ENCODE measurements at regions not wholly inside any gene's neighbourhood (a gene's known extent, or its start where the extent isn't known, plus 50 kb on each side); places are given as distances from the start of the nearest gene placed in this dataset.
A peak's percentile ranks its signal among the peaks of the same experiment; 100 is the strongest.

DNA sequence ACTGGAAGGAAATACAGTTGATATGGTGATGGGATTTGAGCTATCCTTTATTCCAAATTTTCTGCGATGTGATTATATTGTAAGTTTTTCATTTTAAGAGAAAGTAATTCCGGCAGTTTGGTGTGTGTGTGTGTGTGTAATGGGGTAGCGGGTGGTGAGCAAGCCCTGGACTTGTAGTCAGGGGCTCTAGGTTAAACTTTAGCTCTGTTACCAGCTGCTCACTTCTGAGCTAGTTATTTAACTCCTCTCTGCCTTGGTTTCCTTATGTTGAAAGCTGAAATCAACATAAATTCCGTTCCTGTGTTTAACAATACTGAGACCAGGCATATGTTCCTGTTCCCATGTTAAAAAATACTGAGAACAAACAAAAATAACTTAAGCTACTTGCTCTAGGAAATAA, 174.1 kb upstream of the CASK start:
- H3K9me3 ChIP-seq (ENCODE audit: control insufficient read depth in 1 of 2, insufficient read depth in 1 of 2, low read length in 2 of 2): no peaks in the 10 kb centered on the region
- ChIA-PET POLR2A (interaction anchor here (1.0 kb wide), 1 partner anchor 250 kb away, joined by 3 read pairs; no protein-coding TSS in a partner anchor), CTCF (interaction anchor here (1.7 kb wide), 1 partner anchor 8 kb away, joined by 4 read pairs; no protein-coding TSS in a partner anchor)
- H3K36me3 ChIP-seq (ENCODE audit: insufficient read depth, low read length): no peaks in the 10 kb centered on the region
- Mint-ChIP-seq H3K4me1 (ENCODE audit: low read depth) (peaks cover 7% of the 10 kb centered on the region), H3K4me3 (no peak overlapping the region), H3K27me3 (no peaks in the 10 kb centered on the region), H3K9me3 (no peaks in the 10 kb centered on the region), H3K27ac (no peak overlapping the region), H3K36me3 (ENCODE audit: low read depth) (no peaks in the 10 kb centered on the region)
- no peak overlapping the region for H3K4me3 ChIP-seq (ENCODE audit: low read length)
- intact Hi-C loops (cut with DNase I, micrococcal nuclease): no loop called here
- peaks cover 3% of the 10 kb centered on the region for H3K4me1 ChIP-seq (ENCODE audit: insufficient read depth, low read length)
- DNase-seq (no peak), ATAC-seq (ENCODE audit: poor library complexity) (no peak)
- TF ChIP-seq, protein P1, sequence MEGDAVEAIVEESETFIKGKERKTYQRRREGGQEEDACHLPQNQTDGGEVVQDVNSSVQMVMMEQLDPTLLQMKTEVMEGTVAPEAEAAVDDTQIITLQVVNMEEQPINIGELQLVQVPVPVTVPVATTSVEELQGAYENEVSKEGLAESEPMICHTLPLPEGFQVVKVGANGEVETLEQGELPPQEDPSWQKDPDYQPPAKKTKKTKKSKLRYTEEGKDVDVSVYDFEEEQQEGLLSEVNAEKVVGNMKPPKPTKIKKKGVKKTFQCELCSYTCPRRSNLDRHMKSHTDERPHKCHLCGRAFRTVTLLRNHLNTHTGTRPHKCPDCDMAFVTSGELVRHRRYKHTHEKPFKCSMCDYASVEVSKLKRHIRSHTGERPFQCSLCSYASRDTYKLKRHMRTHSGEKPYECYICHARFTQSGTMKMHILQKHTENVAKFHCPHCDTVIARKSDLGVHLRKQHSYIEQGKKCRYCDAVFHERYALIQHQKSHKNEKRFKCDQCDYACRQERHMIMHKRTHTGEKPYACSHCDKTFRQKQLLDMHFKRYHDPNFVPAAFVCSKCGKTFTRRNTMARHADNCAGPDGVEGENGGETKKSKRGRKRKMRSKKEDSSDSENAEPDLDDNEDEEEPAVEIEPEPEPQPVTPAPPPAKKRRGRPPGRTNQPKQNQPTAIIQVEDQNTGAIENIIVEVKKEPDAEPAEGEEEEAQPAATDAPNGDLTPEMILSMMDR (IDR thresholded peaks at IDR 0.05): no peak
- H3K27ac ChIP-seq (ENCODE audit: low read depth in 1 of 2, low read length in 2 of 2): no peak overlapping the region
- H3K27me3 ChIP-seq (ENCODE audit: control insufficient read depth in 1 of 2, insufficient read depth in 2 of 2, low read length in 2 of 2): no peaks in the 10 kb centered on the region

- Histone ChIP-seq H3K27me3 (ENCODE audit: control insufficient read depth in 1 of 2, insufficient read depth in 2 of 2, low read length in 2 of 2) (no peaks in the 10 kb centered on the region), H3K4me3 (ENCODE audit: low read length) (no peak overlapping the region), H3K27ac (ENCODE audit: low read depth in 1 of 2, low read length in 2 of 2) (no peak overlapping the region), H3K9me3 (ENCODE audit: control insufficient read depth in 1 of 2, insufficient read depth in 1 of 2, low read length in 2 of 2) (no peaks in the 10 kb centered on the region), H3K36me3 (ENCODE audit: insufficient read depth, low read length) (no peaks in the 10 kb centered on the region), H3K4me1 (ENCODE audit: insufficient read depth, low read length) (peaks cover 3% of the 10 kb centered on the region)
- no peak for ATAC-seq (ENCODE audit: poor library complexity)
- no peak for DNase-seq
- no peak overlapping the region for H3K27ac Mint-ChIP-seq
- H3K27me3 Mint-ChIP-seq: no peaks in the 10 kb centered on the region
- intact Hi-C loops (cut with DNase I, micrococcal nuclease): no loop called here
- POLR2A ChIA-PET: no interaction called here
- no peak overlapping the region for H3K4me3 Mint-ChIP-seq
- CTCF ChIA-PET: no interaction called here
- no peaks in the 10 kb centered on the region for H3K9me3 Mint-ChIP-seq
- H3K4me1 Mint-ChIP-seq (ENCODE audit: low read depth): peaks cover 7% of the 10 kb centered on the region
- TF ChIP-seq, protein P1 (IDR thresholded peaks at IDR 0.05): no peak
- H3K36me3 Mint-ChIP-seq (ENCODE audit: low read depth): no peaks in the 10 kb centered on the region
Observed at GRCh38 chrX:42096265-42096920, 173.0 kb upstream of the CASK start.

DNA sequence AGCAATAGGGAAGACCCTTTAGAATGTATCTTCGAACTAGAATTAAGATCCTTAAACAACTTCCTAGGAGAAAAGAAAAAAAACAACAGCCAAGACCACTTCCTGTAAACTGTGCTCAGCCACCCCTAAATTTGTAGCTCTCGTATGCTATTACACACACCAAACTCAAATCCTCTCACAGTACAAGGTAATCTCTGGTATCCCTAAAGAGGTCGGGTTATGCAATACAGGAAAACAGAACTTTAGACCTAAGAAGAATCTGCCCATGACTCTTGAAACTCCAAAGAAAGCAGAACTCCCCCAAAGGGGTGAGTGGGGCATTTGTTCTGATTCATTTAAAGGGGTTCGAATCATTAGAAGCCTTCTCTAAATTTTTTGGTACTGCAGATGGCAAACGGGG, 170.9 kb upstream of the CASK start:
- Histone ChIP-seq H3K4me3 (ENCODE audit: low read length) (no peak overlapping the region), H3K9me3 (ENCODE audit: control insufficient read depth in 1 of 2, insufficient read depth in 1 of 2, low read length in 2 of 2) (no peaks in the 10 kb centered on the region), H3K27me3 (ENCODE audit: control insufficient read depth in 1 of 2, insufficient read depth in 2 of 2, low read length in 2 of 2) (no peaks in the 10 kb centered on the region), H3K36me3 (ENCODE audit: insufficient read depth, low read length) (no peaks in the 10 kb centered on the region), H3K27ac (ENCODE audit: low read depth in 1 of 2, low read length in 2 of 2) (no peak overlapping the region), H3K4me1 (ENCODE audit: insufficient read depth, low read length) (peaks cover 3% of the 10 kb centered on the region)
- DNase-seq: peak in 1 of 14 experiments; percentile 9
- intact Hi-C loops (cut with DNase I, micrococcal nuclease): no loop called here
- no peaks in the 10 kb centered on the region for H3K27me3 Mint-ChIP-seq
- H3K27ac Mint-ChIP-seq: no peak overlapping the region
- H3K9me3 Mint-ChIP-seq: no peaks in the 10 kb centered on the region
- CTCF ChIA-PET: interaction anchor here (1.8 kb wide), 1 partner anchor 10 kb away, joined by 4 read pairs; no protein-coding TSS in a partner anchor
- no peak overlapping the region for H3K4me3 Mint-ChIP-seq
- POLR2A ChIA-PET: no interaction called here
- ATAC-seq (ENCODE audit: poor library complexity): no peak
- peaks cover 7% of the 10 kb centered on the region for H3K4me1 Mint-ChIP-seq (ENCODE audit: low read depth)
- no peaks in the 10 kb centered on the region for H3K36me3 Mint-ChIP-seq (ENCODE audit: low read depth)
- TF ChIP-seq, protein P1 (IDR thresholded peaks at IDR 0.05): no peak

Data from CD4-positive, alpha-beta T cell (primary cell).